Bone marrow (tissue), 2 donors: ENCODE measurements at regions not wholly inside any gene's neighbourhood (a gene's known extent, or its start where the extent isn't known, plus 50 kb on each side); places are given as distances from the start of the nearest gene placed in this dataset.
A peak's percentile ranks its signal among the peaks of the same experiment; 100 is the strongest.

Experiments
- DNase-seq, 2 donors: peaks; one replicate each; lab custom pipeline; 2025; lab: John Stamatoyannopoulos, UW

DNA sequence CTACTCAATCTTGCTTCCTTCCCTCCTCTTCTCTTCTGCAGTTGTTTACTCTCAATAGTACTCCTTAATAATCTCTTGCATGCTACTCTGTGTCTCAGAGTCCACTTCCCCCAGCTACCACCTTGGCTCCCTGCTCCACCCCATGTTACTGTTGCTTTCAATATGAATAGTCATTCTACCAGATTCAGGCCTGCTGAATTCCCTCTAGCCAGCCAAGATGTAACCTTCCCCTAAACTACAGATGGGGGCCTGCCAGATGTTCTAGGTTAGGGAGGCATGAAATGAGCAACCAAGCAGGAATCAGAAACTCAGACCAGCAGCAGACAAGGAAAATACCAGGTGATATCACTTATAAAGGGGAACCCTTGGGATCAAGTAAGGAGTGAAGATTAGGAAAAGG is 392.1 kb upstream of the DDHD1 start:
- no peak for DNase-seq

DNA sequence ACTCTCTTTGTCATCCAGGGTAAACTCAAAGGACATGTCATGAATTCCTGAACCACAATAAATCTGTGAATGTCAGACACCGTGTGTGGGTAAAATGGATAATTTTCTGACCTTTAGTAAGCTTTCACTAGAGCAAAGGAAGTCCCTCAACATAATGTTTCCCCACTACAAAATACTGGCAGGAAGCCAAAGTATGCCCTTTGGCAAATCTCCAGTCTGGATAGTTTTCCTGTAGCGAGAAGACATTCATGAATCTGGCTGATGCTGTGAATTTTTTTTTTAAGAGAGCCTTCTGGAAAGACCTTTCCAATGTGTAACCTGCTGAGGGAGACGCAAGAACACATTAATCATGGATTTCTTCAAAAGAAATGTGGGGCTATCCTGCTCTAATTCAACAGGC is 389.6 kb upstream of the DDHD1 start:
- no peak for DNase-seq

DNA sequence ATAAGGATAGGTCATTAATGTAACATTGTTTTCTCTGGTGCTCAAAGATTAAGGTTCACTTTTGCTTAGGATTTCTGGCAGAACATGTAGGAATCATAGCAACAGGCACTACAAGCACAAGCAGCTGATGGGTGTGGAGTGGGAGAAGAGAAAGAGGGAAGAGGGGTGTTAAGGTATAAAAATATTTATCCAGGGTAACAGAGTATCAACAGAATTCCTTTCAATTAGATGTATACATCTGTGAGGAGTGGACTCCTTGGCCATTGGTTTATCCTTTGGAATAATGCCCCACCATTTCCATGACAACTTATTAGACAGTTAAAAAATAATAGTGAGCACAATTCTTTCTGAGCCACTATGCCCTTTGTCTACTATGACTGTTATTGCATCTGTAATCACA is 388.3 kb upstream of the DDHD1 start:
- no peak for DNase-seq

DNA sequence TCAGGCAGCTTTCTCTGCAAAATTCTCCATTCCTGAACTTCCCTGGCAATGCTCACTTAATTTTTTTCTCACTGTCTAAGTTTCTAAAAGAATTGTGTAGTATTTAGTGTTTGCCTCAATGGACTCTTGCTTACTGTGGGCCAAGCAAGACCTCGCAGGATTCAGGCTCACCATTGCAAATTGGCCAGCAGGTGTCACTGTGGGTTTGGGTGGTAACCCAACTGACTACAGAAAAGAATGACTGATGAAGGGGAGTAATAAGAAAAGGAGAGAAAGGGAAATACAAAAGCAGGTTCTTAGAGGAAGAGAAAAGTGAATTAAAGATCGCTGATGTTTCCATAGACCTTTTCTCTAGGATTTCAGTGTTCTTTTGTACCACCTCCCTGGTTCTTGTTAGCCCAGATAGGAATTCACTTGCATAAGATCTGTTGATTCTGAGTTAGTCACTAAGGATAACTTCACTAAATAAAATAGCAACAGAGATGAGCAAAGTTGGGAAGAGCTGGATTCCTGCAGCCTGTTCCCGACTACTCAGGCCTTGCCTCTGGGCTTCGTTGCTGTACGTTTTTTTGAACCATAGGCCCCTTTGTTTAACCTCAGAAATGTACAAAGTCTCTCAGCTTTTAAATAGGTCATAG is 386.5 kb upstream of the DDHD1 start:
- DNase-seq = peak in 1 of 2 donors; percentile 30

DNA sequence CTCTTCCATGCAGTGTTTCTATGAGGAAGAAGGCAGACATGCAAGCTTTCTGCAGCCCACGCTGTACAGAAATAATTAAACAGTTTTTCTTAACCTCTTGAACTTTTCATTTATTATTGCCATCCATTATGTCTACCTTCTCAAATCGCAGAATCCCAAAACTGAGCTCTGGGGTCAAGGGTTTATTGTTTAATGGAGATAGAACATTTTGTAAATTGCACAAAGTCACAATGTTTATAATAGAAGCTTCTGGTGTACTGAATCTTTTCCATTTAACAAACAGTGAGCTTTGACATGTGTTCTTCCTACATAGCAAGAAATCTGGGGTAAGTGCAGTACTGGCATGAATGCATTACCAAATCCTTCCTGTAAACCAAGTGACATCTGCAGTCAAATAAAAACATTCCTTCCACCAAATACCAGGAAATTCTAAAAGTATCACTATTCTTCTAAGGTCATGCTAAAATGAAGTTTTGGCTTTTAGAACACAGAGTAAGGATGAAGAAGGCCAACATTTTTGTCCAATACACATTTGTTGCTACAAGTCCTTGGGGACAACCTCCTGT is 385.3 kb upstream of the DDHD1 start:
- no peak for DNase-seq

- DNase-seq = no peak
Observed at GRCh38 chr14:53537422-53538315, 384.5 kb upstream of the DDHD1 start.

DNA sequence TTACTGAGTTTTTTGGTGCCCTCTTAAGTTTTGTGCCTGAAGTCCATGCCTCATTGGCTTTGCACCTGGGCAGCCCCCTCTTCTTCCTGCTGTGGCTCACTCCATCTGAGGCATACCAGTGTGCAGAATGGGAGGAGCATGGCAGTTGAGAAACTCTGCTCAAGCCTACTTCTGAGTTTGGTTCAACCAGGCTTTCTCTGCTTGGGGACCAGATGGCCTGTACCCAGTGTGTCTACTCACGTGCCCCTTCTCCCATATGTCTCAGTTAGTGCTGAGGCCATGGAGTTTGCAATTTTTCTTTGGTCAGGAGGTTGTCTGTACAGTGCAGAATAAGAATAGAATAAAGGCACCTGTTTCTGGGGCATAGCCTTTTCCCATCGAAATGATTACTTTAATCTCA is 383.3 kb upstream of the DDHD1 start:
- DNase-seq = no peak

DNA sequence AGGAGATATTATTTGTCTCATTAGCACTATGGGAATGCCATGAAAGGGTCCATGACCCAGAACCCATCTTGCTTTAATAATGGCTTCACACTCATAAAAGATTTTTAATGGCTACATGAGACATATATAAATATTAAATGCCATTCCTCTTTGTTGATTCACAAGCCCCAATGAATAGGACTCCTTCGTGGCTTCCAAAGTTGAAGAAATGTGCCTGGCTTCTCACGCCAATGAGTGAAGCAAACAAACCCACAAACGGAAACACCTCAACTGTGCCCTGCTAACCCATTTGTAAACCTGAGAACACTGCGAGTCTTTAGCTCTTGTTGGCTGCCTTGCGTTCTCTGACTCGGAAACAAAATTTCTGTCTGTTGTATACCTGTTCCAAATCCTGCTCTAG is 381.7 kb upstream of the DDHD1 start:
- no peak for DNase-seq

DNA sequence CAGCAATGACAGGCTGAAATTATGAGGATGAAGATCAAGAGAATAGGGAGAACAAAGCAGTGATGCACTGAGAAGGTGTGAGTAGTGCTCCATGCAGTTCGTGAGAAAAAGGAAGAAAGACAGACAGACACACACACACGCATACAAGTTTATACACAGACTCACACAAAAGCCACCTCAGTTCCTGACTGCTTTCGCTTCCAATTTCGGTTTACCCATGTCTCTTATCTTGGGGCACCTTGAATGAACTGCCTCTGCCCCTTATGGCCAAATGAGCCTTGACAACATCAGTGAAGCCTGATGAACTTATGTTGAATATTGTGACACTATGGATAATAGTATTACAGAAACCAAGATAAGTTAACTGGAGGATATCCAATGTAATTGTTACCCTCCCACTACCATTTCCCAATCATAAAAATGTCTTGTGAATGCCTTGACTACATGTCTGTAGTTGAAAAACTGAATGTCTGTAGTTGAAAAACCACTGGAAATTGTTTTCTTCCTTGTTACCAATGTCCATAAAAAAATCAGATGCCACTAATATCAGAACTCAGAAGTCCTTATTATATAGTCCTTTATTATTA is 380.4 kb upstream of the DDHD1 start:
- no peak for DNase-seq

- no peak for DNase-seq
Observed at GRCh38 chr14:53532853-53533252, 379.7 kb upstream of the DDHD1 start.

GRCh38 chr14:53531730-53532129 is 378.6 kb upstream of the DDHD1 start:
- DNase-seq = no peak

DNA sequence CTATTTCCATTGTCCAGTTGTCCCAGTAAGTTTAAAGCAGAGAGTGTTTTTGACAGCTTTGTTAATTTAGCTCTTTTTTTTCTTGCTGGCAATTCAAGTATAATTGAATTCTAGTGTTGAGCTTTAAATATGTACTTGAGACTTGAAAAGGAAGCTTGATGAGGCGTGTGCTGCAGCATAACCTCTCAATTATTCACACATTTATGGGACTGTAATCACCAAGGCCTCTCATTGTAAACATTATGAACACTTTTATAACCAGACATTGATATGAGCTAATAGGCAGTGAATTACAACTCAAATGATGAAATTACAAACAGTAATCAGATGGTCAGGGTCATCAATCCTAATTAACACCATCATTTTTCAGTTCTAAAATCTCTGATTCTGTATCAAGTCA is 378.0 kb upstream of the DDHD1 start:
- DNase-seq = no peak

GRCh38 chr14:53529519-53529918 is 376.4 kb upstream of the DDHD1 start:
- DNase-seq = no peak

- no peak for DNase-seq
Observed at GRCh38 chr14:53528185-53528671, 375.1 kb upstream of the DDHD1 start.

- DNase-seq = no peak
Observed at GRCh38 chr14:53526200-53526599, 373.1 kb upstream of the DDHD1 start.

DNA sequence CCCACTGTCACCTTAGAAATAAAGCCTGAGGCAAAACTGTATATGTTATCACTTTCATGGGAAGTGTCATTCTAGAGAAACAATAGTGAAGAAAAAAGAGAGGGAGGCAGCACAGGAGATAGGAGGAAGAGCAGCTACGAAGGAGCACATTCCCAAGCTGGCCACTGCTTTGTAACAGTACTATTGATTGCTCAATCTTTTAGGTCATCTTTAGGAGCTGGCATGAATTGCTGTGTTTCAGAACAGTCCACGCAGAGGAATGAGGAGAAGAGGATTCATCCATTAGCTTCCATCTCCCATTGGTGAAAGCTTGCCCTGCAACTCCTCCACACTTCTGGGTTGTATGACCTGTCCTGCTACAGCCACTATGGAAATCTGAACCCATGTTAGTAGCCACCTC is 372.5 kb upstream of the DDHD1 start:
- no peak for DNase-seq

- no peak for DNase-seq
Observed at GRCh38 chr14:53524391-53524790, 371.3 kb upstream of the DDHD1 start.

- DNase-seq = no peak
Observed at GRCh38 chr14:53523226-53523625, 370.1 kb upstream of the DDHD1 start.

DNA sequence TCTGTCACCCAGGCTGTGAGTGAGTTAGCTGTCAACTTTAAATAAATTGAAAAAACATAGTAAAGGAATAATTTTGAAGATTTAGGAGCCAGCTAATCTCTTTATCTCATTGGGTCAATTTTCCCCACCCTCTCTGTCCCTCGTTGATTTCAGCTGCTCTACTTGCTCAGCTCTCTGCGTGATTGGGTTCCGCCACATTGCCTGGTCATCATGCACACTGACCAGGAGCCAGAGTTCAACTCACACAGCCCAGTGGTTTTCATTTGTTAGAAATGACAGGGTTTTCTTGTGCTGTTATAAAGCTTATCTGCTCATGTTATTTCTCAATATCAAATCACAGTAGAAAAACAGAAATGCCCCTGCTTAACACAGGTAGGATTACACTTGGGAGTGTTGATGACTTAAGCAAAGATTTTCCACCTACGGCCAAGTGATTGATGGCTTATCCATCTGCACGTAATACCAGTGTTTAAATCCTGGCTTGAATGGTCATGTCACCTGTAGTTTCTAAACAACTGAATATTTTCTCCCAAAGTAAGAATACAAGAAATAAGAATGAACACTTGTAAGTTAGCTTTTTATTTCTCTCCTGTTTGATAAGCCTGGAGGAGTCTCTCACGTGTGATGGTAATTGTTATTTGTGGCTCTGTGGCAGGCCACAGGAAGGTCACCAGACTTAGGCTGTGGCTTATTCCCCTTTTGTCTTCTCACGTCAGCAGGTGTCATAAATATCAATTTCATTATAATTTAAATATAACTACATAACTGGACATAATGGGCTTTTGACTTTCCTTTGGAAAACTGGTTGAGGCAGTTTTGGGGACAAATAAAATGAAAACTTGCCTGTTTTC is 367.2 kb upstream of the DDHD1 start:
- no peak for DNase-seq

DNA sequence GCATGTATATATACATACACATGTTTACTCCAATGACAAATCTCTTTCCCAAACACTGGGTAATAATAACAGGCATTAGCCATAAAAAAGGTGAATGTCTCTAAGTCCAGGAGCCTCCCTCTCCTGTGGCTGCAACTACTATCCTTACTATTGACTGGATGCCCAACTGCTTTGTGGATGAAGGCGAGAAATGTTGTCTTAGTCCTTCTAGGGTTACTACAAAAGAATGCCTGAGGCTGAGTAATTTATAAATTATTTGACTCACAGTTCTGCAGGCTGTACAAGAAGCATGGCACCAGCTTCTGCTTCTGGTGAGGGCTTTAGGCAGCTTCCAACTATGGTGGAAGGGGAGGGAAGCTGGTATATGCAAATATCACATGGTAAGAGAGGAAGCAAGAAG is 366.0 kb upstream of the DDHD1 start:
- DNase-seq = no peak

GRCh38 chr14:53517270-53517960 is 364.3 kb upstream of the DDHD1 start:
- DNase-seq = no peak
